Prostate gland (tissue), 2 donors: ENCODE measurements at regions not wholly inside any gene's neighbourhood (a gene's known extent, or its start where the extent isn't known, plus 50 kb on each side); places are given as distances from the start of the nearest gene placed in this dataset.

Experiments
- CTCF ChIP-seq, 4 experiments: fragments of 200-600 bp in 2 of 4; fragments of 450-650 bp in 2 of 4; sonication (generic) in 2 of 4; IDR thresholded peaks; 1 replicate in 3 of 4; 2 replicates in 1 of 4; pipeline ENCODE4 v1.5.1; 2016 to 2019; ENCODE audit warnings: antibody characterized with exemption in 4 of 4, mild to moderate bottlenecking in 2 of 4, moderate library complexity in 2 of 4
- POLR2A ChIP-seq: fragments of 450-650 bp; IDR thresholded peaks from one replicate; pipeline ENCODE4 v1.6.1; 2016; ENCODE audit warnings: antibody characterized with exemption, mild to moderate bottlenecking
- POLR2AphosphoS5 ChIP-seq: sonication (generic); formaldehyde crosslinking; IDR thresholded peaks from one replicate; pipeline ENCODE4 v1.6.1; 2017; ENCODE audit warnings: antibody characterized with exemption

GRCh38 chr7:32263611-32264010, 193.4 kb upstream of the PDE1C start:
- no peak for TF ChIP-seq CTCF (IDR thresholded peaks at IDR 0.05)
- TF ChIP-seq POLR2A: no peak
- TF ChIP-seq POLR2AphosphoS5: no peak
